ENCODE measurements at regions not wholly inside any gene's neighbourhood (a gene's known extent, or its start where the extent isn't known, plus 50 kb on each side); places are given as distances from the start of the nearest gene placed in this dataset.

DNA sequence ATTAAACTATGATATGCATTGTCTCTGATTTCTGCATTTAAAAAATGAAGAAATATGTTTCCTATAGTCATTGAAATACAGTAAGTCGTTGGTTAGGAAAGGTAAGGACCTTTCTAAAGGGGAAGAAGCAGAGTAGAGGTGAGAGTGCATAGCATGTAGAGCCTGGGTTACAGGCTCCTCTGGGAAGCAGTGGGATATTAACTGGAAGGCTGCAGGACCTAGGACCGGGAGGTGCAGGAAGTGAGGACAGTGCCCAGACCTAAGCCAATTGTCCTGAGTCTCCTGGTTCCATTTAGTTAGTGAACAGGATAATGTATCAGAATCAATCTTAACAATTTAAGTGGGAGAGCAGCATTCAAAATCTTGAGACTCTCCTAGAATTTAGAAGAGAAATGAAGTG is 237.1 kb upstream of the NUDT6 start:
- DNase-seq, result no peak
- WGBS, 2 donors, result 74 to 75% methylated on average over 2 of the region's 2 CpGs
- H3K9me3 ChIP-seq, result no peaks in the 10 kb centered on the region
- intact Hi-C loops (cut with DNase I), result no loop called here
- no peaks in the 10 kb centered on the region for H3K27me3 ChIP-seq
- H3K36me3 ChIP-seq, result no peaks in the 10 kb centered on the region
- H3K4me1 ChIP-seq, result no peaks in the 10 kb centered on the region
- H3K27ac ChIP-seq, result no peak overlapping the region
- H3K4me3 ChIP-seq, result no peak overlapping the region
- TF ChIP-seq EP300 (IDR thresholded peaks at IDR 0.05) (no peak), POLR2AphosphoS5 (IDR thresholded peaks at IDR 0.05) (no peak), CTCF (IDR thresholded peaks at IDR 0.05) (no peak), POLR2A (IDR thresholded peaks at IDR 0.05) (no peak)

GRCh38 chr4:123162859-123163258 is 233.7 kb upstream of the SPRY1 start:
- no peak for TF ChIP-seq POLR2A (IDR thresholded peaks at IDR 0.05)
- TF ChIP-seq POLR2AphosphoS5 (IDR thresholded peaks at IDR 0.05), result no peak
- no peak for TF ChIP-seq EP300 (IDR thresholded peaks at IDR 0.05)
- TF ChIP-seq CTCF (IDR thresholded peaks at IDR 0.05), result no peak
- Histone ChIP-seq H3K36me3 (no peaks in the 10 kb centered on the region), H3K4me3 (no peak overlapping the region), H3K4me1 (no peaks in the 10 kb centered on the region), H3K27me3 (no peaks in the 10 kb centered on the region), H3K27ac (no peak overlapping the region), H3K9me3 (no peaks in the 10 kb centered on the region)
- intact Hi-C loops (cut with DNase I), result no loop called here
- DNase-seq, result no peak
- WGBS, 2 donors, result 84 to 93% methylated on average over 4 of the region's 4 CpGs

GRCh38 chr4:123163501-123163900 is 233.1 kb upstream of the SPRY1 start:
- Histone ChIP-seq H3K4me1 (no peaks in the 10 kb centered on the region), H3K36me3 (no peaks in the 10 kb centered on the region), H3K4me3 (no peak overlapping the region), H3K27me3 (no peaks in the 10 kb centered on the region), H3K27ac (no peak overlapping the region), H3K9me3 (no peaks in the 10 kb centered on the region)
- intact Hi-C loops (cut with DNase I), result no loop called here
- TF ChIP-seq POLR2A (IDR thresholded peaks at IDR 0.05), result no peak
- no peak for TF ChIP-seq CTCF (IDR thresholded peaks at IDR 0.05)
- TF ChIP-seq POLR2AphosphoS5 (IDR thresholded peaks at IDR 0.05), result no peak
- TF ChIP-seq EP300 (IDR thresholded peaks at IDR 0.05), result no peak
- 67 to 83% methylated on average over 1 of the region's 1 CpG for WGBS, 2 donors
- DNase-seq, result no peak

- no peak for TF ChIP-seq EP300 (IDR thresholded peaks at IDR 0.05)
- TF ChIP-seq CTCF (IDR thresholded peaks at IDR 0.05), result no peak
- TF ChIP-seq POLR2AphosphoS5 (IDR thresholded peaks at IDR 0.05), result no peak
- no peak for TF ChIP-seq POLR2A (IDR thresholded peaks at IDR 0.05)
- intact Hi-C loops (cut with DNase I), result no loop called here
- Histone ChIP-seq H3K4me1 (no peaks in the 10 kb centered on the region), H3K4me3 (no peak overlapping the region), H3K9me3 (no peaks in the 10 kb centered on the region), H3K27ac (no peak overlapping the region), H3K27me3 (no peaks in the 10 kb centered on the region), H3K36me3 (no peaks in the 10 kb centered on the region)
- 93 to 96% methylated on average over 3 of the region's 3 CpGs for WGBS, 2 donors
- DNase-seq, result no peak
These were observed 230.6 kb upstream of the SPRY1 start for GRCh38 chr4:123166023-123166422.

- no peaks in the 10 kb centered on the region for H3K27me3 ChIP-seq
- intact Hi-C loops (cut with DNase I), result no loop called here
- no peaks in the 10 kb centered on the region for H3K36me3 ChIP-seq
- DNase-seq, result no peak
- no peak overlapping the region for H3K27ac ChIP-seq
- H3K9me3 ChIP-seq, result no peaks in the 10 kb centered on the region
- TF ChIP-seq POLR2A (IDR thresholded peaks at IDR 0.05), result no peak
- TF ChIP-seq EP300 (IDR thresholded peaks at IDR 0.05), result no peak
- H3K4me1 ChIP-seq, result no peaks in the 10 kb centered on the region
- H3K4me3 ChIP-seq, result no peak overlapping the region
These were observed 228.7 kb upstream of the SPRY1 start for GRCh38 chr4:123167931-123168330.
